ENCODE measurements at regions not wholly inside any gene's neighbourhood (a gene's known extent, or its start where the extent isn't known, plus 50 kb on each side); places are given as distances from the start of the nearest gene placed in this dataset.
"Not testable (repeated sequence)": the region's sequence is repeated elsewhere in the genome, so short reads cannot be mapped to it uniquely, and the experiment has no call there.

DNA sequence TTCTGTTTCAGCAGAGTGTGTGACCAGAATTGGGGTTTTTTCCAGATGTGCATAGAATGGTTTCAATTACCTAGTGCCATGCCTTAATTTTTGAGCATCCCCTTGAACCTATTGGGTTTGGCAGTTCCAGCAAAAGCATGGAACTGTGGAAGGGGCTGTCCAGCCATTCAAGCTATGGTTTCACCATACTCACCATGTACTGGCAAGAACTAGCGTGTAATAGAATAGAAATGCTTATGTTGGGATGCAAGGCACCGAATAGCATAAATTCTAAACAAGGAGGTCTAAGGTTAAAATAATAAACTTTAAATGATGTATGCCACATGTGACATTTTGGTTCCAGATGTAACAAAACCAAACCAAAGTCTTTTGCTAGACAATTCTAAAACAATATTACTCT, 91.4 kb downstream of the MTERF1 start:
- TF ChIP-seq, protein P1, sequence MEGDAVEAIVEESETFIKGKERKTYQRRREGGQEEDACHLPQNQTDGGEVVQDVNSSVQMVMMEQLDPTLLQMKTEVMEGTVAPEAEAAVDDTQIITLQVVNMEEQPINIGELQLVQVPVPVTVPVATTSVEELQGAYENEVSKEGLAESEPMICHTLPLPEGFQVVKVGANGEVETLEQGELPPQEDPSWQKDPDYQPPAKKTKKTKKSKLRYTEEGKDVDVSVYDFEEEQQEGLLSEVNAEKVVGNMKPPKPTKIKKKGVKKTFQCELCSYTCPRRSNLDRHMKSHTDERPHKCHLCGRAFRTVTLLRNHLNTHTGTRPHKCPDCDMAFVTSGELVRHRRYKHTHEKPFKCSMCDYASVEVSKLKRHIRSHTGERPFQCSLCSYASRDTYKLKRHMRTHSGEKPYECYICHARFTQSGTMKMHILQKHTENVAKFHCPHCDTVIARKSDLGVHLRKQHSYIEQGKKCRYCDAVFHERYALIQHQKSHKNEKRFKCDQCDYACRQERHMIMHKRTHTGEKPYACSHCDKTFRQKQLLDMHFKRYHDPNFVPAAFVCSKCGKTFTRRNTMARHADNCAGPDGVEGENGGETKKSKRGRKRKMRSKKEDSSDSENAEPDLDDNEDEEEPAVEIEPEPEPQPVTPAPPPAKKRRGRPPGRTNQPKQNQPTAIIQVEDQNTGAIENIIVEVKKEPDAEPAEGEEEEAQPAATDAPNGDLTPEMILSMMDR (conservative IDR thresholded peaks at IDR 0.05; ENCODE audit: low read length): no peak
- no peak for TF ChIP-seq EZH2phosphoT487 (IDR thresholded peaks at IDR 0.05; ENCODE audit: borderline replicate concordance)
- no peak overlapping the region for H3K4me3 ChIP-seq (ENCODE audit: low read length, poor library complexity, severe bottlenecking)
- H3K27me3 ChIP-seq (ENCODE audit: insufficient read depth, low read length, poor library complexity, severe bottlenecking): no peaks in the 10 kb centered on the region

DNA sequence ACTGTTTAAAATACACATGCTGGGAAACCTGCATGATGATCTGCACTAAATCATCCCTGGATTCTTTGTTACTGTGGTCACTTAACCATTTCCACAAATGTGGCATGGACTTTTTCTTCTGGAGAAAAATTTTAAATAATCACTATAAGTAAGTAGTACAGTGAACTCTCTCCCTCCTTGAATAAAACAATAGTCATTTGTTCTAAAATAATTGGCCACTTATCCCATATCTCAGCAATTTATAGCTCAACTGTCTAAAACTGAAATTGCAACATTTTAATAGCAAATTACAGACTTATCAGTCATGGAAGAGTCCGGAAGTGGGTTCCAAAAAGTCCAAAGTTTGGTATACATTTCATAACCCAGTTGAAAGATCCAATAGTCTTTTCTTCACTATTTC, 90.9 kb downstream of the MTERF1 start:
- H3F3A ChIP-seq (ENCODE audit: low read depth): no peaks in the 10 kb centered on the region
- no peak overlapping the region for H3K9ac ChIP-seq (ENCODE audit: low read depth, low read length, poor library complexity, severe bottlenecking)
- H3K9me3 ChIP-seq (ENCODE audit: insufficient read depth, low read depth, low read length): no peaks in the 10 kb centered on the region

More for the DNA sequence above, 91.4 kb downstream of the MTERF1 start:
- Histone ChIP-seq H4K20me1 (ENCODE audit: insufficient read depth, low read length, poor library complexity, severe bottlenecking) (no peaks in the 10 kb centered on the region), H3K36me3 (ENCODE audit: insufficient read depth, low read length) (no peaks in the 10 kb centered on the region), H3K79me2 (ENCODE audit: insufficient read depth, low read length) (no peaks in the 10 kb centered on the region), H3K9me3 (ENCODE audit: insufficient read depth, low read depth, low read length) (no peaks in the 10 kb centered on the region), H3K4me2 (ENCODE audit: low read depth, low read length, poor library complexity, severe bottlenecking) (no peak overlapping the region), H3K9ac (ENCODE audit: low read depth, low read length, poor library complexity, severe bottlenecking) (no peak overlapping the region), H3K4me1 (ENCODE audit: insufficient read depth, low read length, poor library complexity, severe bottlenecking) (no peaks in the 10 kb centered on the region), H3K9me2 (replicated peaks; ENCODE audit: low read depth, low read length) (no peaks in the 10 kb centered on the region), H2AFZ (ENCODE audit: low read length) (no peak overlapping the region), H3F3A (ENCODE audit: low read depth) (no peaks in the 10 kb centered on the region)

DNA sequence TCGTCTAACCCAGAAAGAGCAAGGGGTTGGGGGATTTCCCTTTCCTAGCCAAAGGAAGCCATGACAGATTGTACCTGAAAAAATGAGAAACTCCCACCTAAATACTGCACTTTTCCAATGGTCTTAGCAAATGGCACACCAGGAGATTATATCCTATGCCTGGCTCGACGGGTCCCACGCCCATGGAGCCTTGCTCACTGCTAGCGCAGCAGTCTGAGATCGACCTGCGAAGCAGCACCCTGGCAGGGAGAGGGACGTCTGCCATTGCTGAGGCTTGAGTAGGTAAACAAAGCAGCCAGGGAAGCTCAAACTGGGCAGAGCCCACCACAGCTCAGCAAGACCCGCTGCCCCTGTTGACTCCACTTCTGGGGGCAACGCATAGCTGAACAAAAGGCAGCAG, 89.9 kb downstream of the MTERF1 start:
- not testable (repeated sequence) for H3K27me3 ChIP-seq (ENCODE audit: insufficient read depth, low read length, poor library complexity, severe bottlenecking); H4K20me1 ChIP-seq (ENCODE audit: insufficient read depth, low read length, poor library complexity, severe bottlenecking); H3K9ac ChIP-seq (ENCODE audit: low read depth, low read length, poor library complexity, severe bottlenecking); H3K9me3 ChIP-seq (ENCODE audit: insufficient read depth, low read depth, low read length); H3K79me2 ChIP-seq (ENCODE audit: insufficient read depth, low read length); H3K4me2 ChIP-seq (ENCODE audit: low read depth, low read length, poor library complexity, severe bottlenecking); H2AFZ ChIP-seq (ENCODE audit: low read length); H3F3A ChIP-seq (ENCODE audit: low read depth); H3K9me2 ChIP-seq (replicated peaks; ENCODE audit: low read depth, low read length); H3K36me3 ChIP-seq (ENCODE audit: insufficient read depth, low read length); H3K4me3 ChIP-seq (ENCODE audit: low read length, poor library complexity, severe bottlenecking); H3K4me1 ChIP-seq (ENCODE audit: insufficient read depth, low read length, poor library complexity, severe bottlenecking)

More for the DNA sequence above, 90.9 kb downstream of the MTERF1 start:
- no peaks in the 10 kb centered on the region for H4K20me1 ChIP-seq (ENCODE audit: insufficient read depth, low read length, poor library complexity, severe bottlenecking)
- H3K9me2 ChIP-seq (replicated peaks; ENCODE audit: low read depth, low read length): no peaks in the 10 kb centered on the region
- TF ChIP-seq, protein P1 (conservative IDR thresholded peaks at IDR 0.05; ENCODE audit: low read length): no peak
- no peaks in the 10 kb centered on the region for H3K4me1 ChIP-seq (ENCODE audit: insufficient read depth, low read length, poor library complexity, severe bottlenecking)
- no peak overlapping the region for H3K4me2 ChIP-seq (ENCODE audit: low read depth, low read length, poor library complexity, severe bottlenecking)
- no peaks in the 10 kb centered on the region for H3K27me3 ChIP-seq (ENCODE audit: insufficient read depth, low read length, poor library complexity, severe bottlenecking)
- no peaks in the 10 kb centered on the region for H3K36me3 ChIP-seq (ENCODE audit: insufficient read depth, low read length)
- no peaks in the 10 kb centered on the region for H3K79me2 ChIP-seq (ENCODE audit: insufficient read depth, low read length)
- H3K4me3 ChIP-seq (ENCODE audit: low read length, poor library complexity, severe bottlenecking): no peak overlapping the region
- no peak overlapping the region for H2AFZ ChIP-seq (ENCODE audit: low read length)

DNA sequence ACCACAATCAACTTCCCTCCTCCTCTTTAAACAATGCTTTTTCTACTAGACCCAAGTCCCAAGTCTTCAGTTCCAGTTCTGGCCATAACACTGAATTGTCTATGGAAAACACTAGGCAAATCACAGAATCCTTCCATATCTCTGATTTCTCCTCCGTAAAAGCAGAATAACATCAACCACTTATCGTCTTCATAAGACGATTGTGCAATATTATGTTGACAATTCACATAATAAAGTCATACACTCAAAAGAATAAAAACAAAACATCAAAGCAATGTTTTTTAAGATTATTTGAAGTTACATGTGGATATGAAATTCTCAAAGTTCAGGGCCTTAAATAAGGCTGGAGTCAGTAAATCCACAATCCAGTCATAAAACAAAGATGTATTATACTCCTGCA, 84.4 kb downstream of the MTERF1 start:
- H3K4me2 ChIP-seq (ENCODE audit: low read depth, low read length, poor library complexity, severe bottlenecking): no peak overlapping the region
- H3K4me3 ChIP-seq (ENCODE audit: low read length, poor library complexity, severe bottlenecking): no peak overlapping the region
- H3K9me2 ChIP-seq (replicated peaks; ENCODE audit: low read depth, low read length): no peaks in the 10 kb centered on the region

More for the DNA sequence above, 84.4 kb downstream of the MTERF1 start:
- Histone ChIP-seq H3K9ac (ENCODE audit: low read depth, low read length, poor library complexity, severe bottlenecking) (no peak overlapping the region), H3K79me2 (ENCODE audit: insufficient read depth, low read length) (no peaks in the 10 kb centered on the region), H3K27me3 (ENCODE audit: insufficient read depth, low read length, poor library complexity, severe bottlenecking) (no peaks in the 10 kb centered on the region), H3K36me3 (ENCODE audit: insufficient read depth, low read length) (no peaks in the 10 kb centered on the region), H3K9me3 (ENCODE audit: insufficient read depth, low read depth, low read length) (no peaks in the 10 kb centered on the region), H4K20me1 (ENCODE audit: insufficient read depth, low read length, poor library complexity, severe bottlenecking) (no peaks in the 10 kb centered on the region), H3F3A (ENCODE audit: low read depth) (no peaks in the 10 kb centered on the region), H3K4me1 (ENCODE audit: insufficient read depth, low read length, poor library complexity, severe bottlenecking) (no peaks in the 10 kb centered on the region), H2AFZ (ENCODE audit: low read length) (no peak overlapping the region)
- TF ChIP-seq, protein P1 (conservative IDR thresholded peaks at IDR 0.05; ENCODE audit: low read length): no peak
- TF ChIP-seq EZH2phosphoT487 (IDR thresholded peaks at IDR 0.05; ENCODE audit: borderline replicate concordance): no peak
